H1 (cell line): ENCODE measurements at regions not wholly inside any gene's neighbourhood (a gene's known extent, or its start where the extent isn't known, plus 50 kb on each side); places are given as distances from the start of the nearest gene placed in this dataset.

Source experiments
- CTCF ChIA-PET: fragments of 300-600 bp; sonication (Branson Sonifier 250); formaldehyde crosslinking; loops from one replicate; lab custom pipeline; 2021; ENCODE audit not compliant: partially characterized antibody; lab: Charles Lee
- POLR2A ChIA-PET: fragments of 300-600 bp; sonication (Branson Sonifier 250); formaldehyde crosslinking; loops from one replicate; lab custom pipeline; 2021; ENCODE audit warnings: inconsistent platforms; ENCODE audit not compliant: partially characterized antibody; lab: Charles Lee
- DNase-seq, 2 experiments: peaks; one replicate each; pipeline versions ENCODE4 v3.0.0 to v3.0.0-alpha.2; 2010 to 2022; ENCODE audit warnings: low spot score in 2 of 2, low read depth in 1 of 2, mixed read lengths in 1 of 2
- FAIRE-seq: peaks from 2 replicates; lab custom pipeline; 2011; peaks lifted over from hg19 to GRCh38; lab: Jason Lieb, UNC
- H2AFZ ChIP-seq: 2 replicates; pipeline ENCODE4 v1.8.1; 2012; ENCODE audit warnings: low read length, inconsistent platforms
- H2AK5ac ChIP-seq: 2 replicates; pipeline ENCODE4 v1.6.1; 2013; ENCODE audit warnings: low read depth, low read length
- H2BK120ac ChIP-seq: replicated peaks from 2 replicates; pipeline ENCODE3; 2013; ENCODE audit warnings: low read depth, low read length, inconsistent platforms
- H2BK12ac ChIP-seq: 2 replicates; pipeline ENCODE4 v1.6.1; 2013; ENCODE audit warnings: low read depth, low read length
- H2BK15ac ChIP-seq: 2 replicates; pipeline ENCODE4 v1.6.1; 2013; ENCODE audit warnings: low read length
- H2BK20ac ChIP-seq: 2 replicates; pipeline ENCODE4 v1.6.1; 2013; ENCODE audit warnings: low read length
- H2BK5ac ChIP-seq: 2 replicates; pipeline ENCODE4 v1.6.1; 2013; ENCODE audit warnings: low read depth, low read length
- H3K14ac ChIP-seq: 2 replicates; pipeline ENCODE4 v1.6.1; 2013; ENCODE audit warnings: inconsistent platforms; ENCODE audit not compliant: insufficient read length
- H3K18ac ChIP-seq: 2 replicates; pipeline ENCODE4 v1.6.1; 2013; ENCODE audit warnings: low read length; ENCODE audit errors: extremely low read depth
- H3K23ac ChIP-seq: 2 replicates; pipeline ENCODE4 v1.6.1; 2013; ENCODE audit warnings: inconsistent platforms; ENCODE audit not compliant: insufficient read length
- H3K23me2 ChIP-seq: 2 replicates; pipeline ENCODE4 v1.6.1; 2013; ENCODE audit warnings: low read depth, low read length
- H3K27ac ChIP-seq: 2 replicates; pipeline ENCODE4 v1.6.1; 2011; ENCODE audit warnings: low read depth, low read length, inconsistent platforms
- H3K27me3 ChIP-seq, 4 experiments: replicated peaks in 1 of 4; 1 replicate in 1 of 4; 2 replicates in 3 of 4; pipeline versions ENCODE4 v1.6.1 to v1.8.1; 2011 to 2013; ENCODE audit warnings: low read length in 3 of 4, mild to moderate bottlenecking in 3 of 4, inconsistent platforms in 2 of 4, mixed read lengths in 2 of 4, moderate library complexity in 1 of 4; ENCODE audit not compliant: control insufficient read depth in 3 of 4, insufficient read depth in 3 of 4; ENCODE audit errors: extremely low read depth in 1 of 4
- H3K36me3 ChIP-seq, 4 experiments: 2 replicates each; pipeline versions ENCODE4 v1.6.1 to v1.8.1; 2011 to 2013; ENCODE audit warnings: mild to moderate bottlenecking in 4 of 4, low read length in 3 of 4, moderate library complexity in 2 of 4, control low read depth in 1 of 4, inconsistent platforms in 1 of 4; ENCODE audit not compliant: insufficient read depth in 4 of 4, control insufficient read depth in 2 of 4
- H3K4ac ChIP-seq: replicated peaks from 2 replicates; pipeline ENCODE3; 2013; ENCODE audit warnings: low read length, low read depth, mixed read lengths, inconsistent platforms; ENCODE audit not compliant: insufficient read length
- H3K4me1 ChIP-seq, 4 experiments: replicated peaks in 1 of 4; 1 replicate in 1 of 4; 2 replicates in 3 of 4; pipeline versions ENCODE4 v1.6.1 to v1.8.1; 2011 to 2013; ENCODE audit warnings: low read length in 3 of 4, inconsistent platforms in 2 of 4, mixed read lengths in 1 of 4; ENCODE audit not compliant: insufficient read depth in 4 of 4, control insufficient read depth in 3 of 4
- H3K4me2 ChIP-seq, 2 experiments: 2 replicates each; pipeline versions ENCODE4 v1.6.1 to v1.8.1; 2011 to 2013; ENCODE audit warnings: low read depth in 2 of 2, low read length in 2 of 2, control low read depth in 1 of 2, inconsistent platforms in 1 of 2, mild to moderate bottlenecking in 1 of 2; ENCODE audit not compliant: insufficient read depth in 1 of 2
- H3K4me3 ChIP-seq, 4 experiments: fragments of 200-600, 300-600 bp in 1 of 4; sonication (generic), shearing (Covaris generic), sonication (Bioruptor Twin) in 1 of 4; 2 replicates each; pipeline versions ENCODE4 v1.5.1 to v1.8.1; 2011 to 2016; ENCODE audit warnings: low read length in 4 of 4, low read depth in 3 of 4, control low read depth in 2 of 4, inconsistent platforms in 2 of 4, mild to moderate bottlenecking in 2 of 4, mixed read lengths in 1 of 4, moderate library complexity in 1 of 4; ENCODE audit not compliant: insufficient read depth in 2 of 4; ENCODE audit errors: extremely low read depth in 1 of 4
- H3K56ac ChIP-seq: replicated peaks from 2 replicates; pipeline ENCODE3; 2013; ENCODE audit warnings: low read depth, mild to moderate bottlenecking, mixed read lengths, low read length, inconsistent platforms; ENCODE audit not compliant: insufficient read length
- H3K79me1 ChIP-seq: 2 replicates; pipeline ENCODE4 v1.6.1; 2013; ENCODE audit warnings: low read depth, low read length, control low read depth
- H3K79me2 ChIP-seq, 2 experiments: 2 replicates each; pipeline versions ENCODE4 v1.6.1 to v1.8.1; 2012 to 2013; ENCODE audit warnings: low read length in 2 of 2, mild to moderate bottlenecking in 2 of 2, inconsistent platforms in 1 of 2; ENCODE audit not compliant: insufficient read depth in 2 of 2, control insufficient read depth in 1 of 2
- H3K9ac ChIP-seq, 4 experiments: replicated peaks in 1 of 4; 1 replicate in 1 of 4; 2 replicates in 3 of 4; pipeline versions ENCODE4 v1.6.1 to v1.8.1; 2011 to 2013; ENCODE audit warnings: low read depth in 3 of 4, low read length in 3 of 4, control low read depth in 2 of 4, mild to moderate bottlenecking in 2 of 4, moderate library complexity in 2 of 4, inconsistent platforms in 1 of 4; ENCODE audit errors: extremely low read depth in 1 of 4
- H3K9me3 ChIP-seq, 2 experiments: 2 replicates each; pipeline versions ENCODE4 v1.6.1 to v1.8.1; 2012 to 2013; ENCODE audit warnings: mild to moderate bottlenecking in 2 of 2, moderate library complexity in 2 of 2, control low read depth in 1 of 2, inconsistent platforms in 1 of 2, low read depth in 1 of 2, low read length in 1 of 2, mixed read lengths in 1 of 2; ENCODE audit not compliant: insufficient read depth in 2 of 2
- H4K20me1 ChIP-seq, 2 experiments: replicated peaks in 1 of 2; 2 replicates each; pipeline versions ENCODE3 to v1.8.1; 2011 to 2013; ENCODE audit warnings: inconsistent platforms in 2 of 2, low read length in 2 of 2, mild to moderate bottlenecking in 1 of 2; ENCODE audit not compliant: insufficient read depth in 2 of 2, control insufficient read depth in 1 of 2
- H4K5ac ChIP-seq: 2 replicates; pipeline ENCODE4 v1.6.1; 2013; ENCODE audit warnings: low read length, low read depth, mixed read lengths, inconsistent platforms; ENCODE audit not compliant: insufficient read length
- H4K8ac ChIP-seq: 2 replicates; pipeline ENCODE4 v1.8.0; 2013; ENCODE audit warnings: mild to moderate bottlenecking, moderate library complexity, low read length, inconsistent platforms; ENCODE audit not compliant: insufficient read depth; ENCODE audit errors: extremely low read depth
- H4K91ac ChIP-seq: replicated peaks from 2 replicates; pipeline ENCODE3; 2013; ENCODE audit warnings: low read length, mixed read lengths, inconsistent platforms; ENCODE audit not compliant: insufficient read length
- CBX5 ChIP-seq: fragments of 300-800, 300-1000 bp; sonication (generic); IDR thresholded peaks from 2 replicates; pipeline ENCODE4 v1.7.1; 2016; ENCODE audit warnings: antibody characterized with exemption, low read length, low read depth
- EGR1 ChIP-seq: IDR thresholded peaks from 2 replicates; pipeline ENCODE4 v1.6.1; 2011; ENCODE audit warnings: low read depth, low read length, borderline replicate concordance
- GTF2F1 ChIP-seq: IDR thresholded peaks from 2 replicates; pipeline ENCODE4 v1.6.1; 2012; ENCODE audit warnings: low read depth, low read length, improper control_type of control experiment, borderline replicate concordance
- HDAC2 ChIP-seq, 2 experiments: fragments of 300-600 bp in 1 of 2; sonication (generic) in 1 of 2; IDR thresholded peaks; 2 replicates each; pipeline ENCODE4 v1.6.1; 2011 to 2012; ENCODE audit warnings: low read depth in 2 of 2, low read length in 2 of 2, mild to moderate bottlenecking in 2 of 2, moderate library complexity in 2 of 2, borderline replicate concordance in 1 of 2, inconsistent platforms in 1 of 2
- HDAC6 ChIP-seq: IDR thresholded peaks from one replicate; pipeline ENCODE4 v1.7.1; 2012; ENCODE audit warnings: low read depth, mild to moderate bottlenecking, inconsistent platforms, low read length, moderate library complexity
- JUND ChIP-seq: IDR thresholded peaks from 2 replicates; pipeline ENCODE4 v1.6.1; 2011; ENCODE audit warnings: mild to moderate bottlenecking, improper control_type of control experiment, low read length
- KDM1A ChIP-seq: fragments of 200-600, 300-600 bp; sonication (generic); IDR thresholded peaks from 2 replicates; pipeline ENCODE4 v1.7.1; 2016; ENCODE audit warnings: mild to moderate bottlenecking, low read length, borderline replicate concordance
- NANOG ChIP-seq: IDR thresholded peaks from 2 replicates; pipeline ENCODE4 v1.6.1; 2011; ENCODE audit warnings: low read length, low read depth, mild to moderate bottlenecking, inconsistent platforms; ENCODE audit not compliant: insufficient read depth, poor library complexity, severe bottlenecking
- POLR2A ChIP-seq, 2 experiments: IDR thresholded peaks; 1 replicate in 1 of 2; 2 replicates in 1 of 2; pipeline ENCODE4 v1.6.1; 2011; ENCODE audit warnings: low read depth in 2 of 2, low read length in 2 of 2, mild to moderate bottlenecking in 2 of 2; ENCODE audit errors: control extremely low read depth in 1 of 2
- POU5F1 ChIP-seq: IDR thresholded peaks from 2 replicates; pipeline ENCODE4 v1.6.1; 2011; ENCODE audit warnings: low read depth, mild to moderate bottlenecking, low read length, moderate library complexity
- RBBP5 ChIP-seq: IDR thresholded peaks from 2 replicates; pipeline ENCODE4 v1.7.1; 2012; ENCODE audit warnings: low read depth, mild to moderate bottlenecking, inconsistent platforms, low read length, moderate library complexity, borderline replicate concordance
- SIN3A ChIP-seq, 2 experiments: IDR thresholded peaks in 1 of 2; conservative IDR thresholded peaks in 1 of 2; 2 replicates each; pipeline ENCODE4 v1.6.1; 2011 to 2012; ENCODE audit warnings: low read length in 2 of 2, improper control_type of control experiment in 1 of 2, low read depth in 1 of 2, mild to moderate bottlenecking in 1 of 2
- SIX5 ChIP-seq: IDR thresholded peaks from 2 replicates; pipeline ENCODE4 v1.6.1; 2011; ENCODE audit warnings: mild to moderate bottlenecking, low read depth, low read length
- SP2 ChIP-seq: IDR thresholded peaks from 2 replicates; pipeline ENCODE4 v1.6.1; 2012; ENCODE audit warnings: mild to moderate bottlenecking, low read length, inconsistent platforms
- ZNF274 ChIP-seq: IDR thresholded peaks from 2 replicates; pipeline ENCODE4 v1.7.0; 2012; ENCODE audit warnings: low read length, borderline replicate concordance; ENCODE audit errors: extremely low read depth
- TF ChIP-seq, protein P1 (sequence below): IDR thresholded peaks from 2 replicates; pipeline ENCODE4 v1.6.1; 2011; ENCODE audit warnings: low read depth, mild to moderate bottlenecking, low read length; ENCODE audit not compliant: insufficient read depth

- Histone ChIP-seq H3K14ac (no peak overlapping the region), H3K27me3 (no peaks in the 10 kb centered on the region), H2BK20ac (no peak overlapping the region), H3K23me2 (no peaks in the 10 kb centered on the region), H2BK15ac (no peak overlapping the region), H3K4me2 (no peak overlapping the region), H4K5ac (no peak overlapping the region), H3K4me3 (no peak overlapping the region), H4K20me1 (no peaks in the 10 kb centered on the region), H3K9me3 (no peaks in the 10 kb centered on the region), H3K9ac (no peak overlapping the region), H2AFZ (no peak overlapping the region), H2AK5ac (no peak overlapping the region), H3K56ac (no peak overlapping the region), H3K4me1 (no peaks in the 10 kb centered on the region), H2BK5ac (no peak overlapping the region), H4K8ac (no peak overlapping the region), H4K91ac (no peak overlapping the region), H2BK120ac (no peak overlapping the region), H3K79me2 (no peaks in the 10 kb centered on the region), H3K36me3 (no peaks in the 10 kb centered on the region), H3K27ac (no peak overlapping the region), H3K23ac (no peak overlapping the region), H3K18ac (no peak overlapping the region), H2BK12ac (no peak overlapping the region), H3K79me1 (no peaks in the 10 kb centered on the region), H3K4ac (no peak overlapping the region)
- ChIA-PET CTCF (no interaction called here), POLR2A (no interaction called here)
- FAIRE-seq (no peak), DNase-seq (no peak)
- TF ChIP-seq, protein P1, sequence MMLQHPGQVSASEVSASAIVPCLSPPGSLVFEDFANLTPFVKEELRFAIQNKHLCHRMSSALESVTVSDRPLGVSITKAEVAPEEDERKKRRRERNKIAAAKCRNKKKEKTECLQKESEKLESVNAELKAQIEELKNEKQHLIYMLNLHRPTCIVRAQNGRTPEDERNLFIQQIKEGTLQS = no peak
- TF ChIP-seq KDM1A = no peak
- no peak for TF ChIP-seq JUND
- TF ChIP-seq ZNF274 = no peak
- no peak for TF ChIP-seq RBBP5
- TF ChIP-seq HDAC2 (IDR thresholded peaks at IDR 0.05; ENCODE audit: borderline replicate concordance in 1 of 2, low read depth in 2 of 2, low read length in 2 of 2) = no peak
- no peak for TF ChIP-seq GTF2F1
- no peak for TF ChIP-seq EGR1
- TF ChIP-seq POU5F1 = no peak
- TF ChIP-seq NANOG = no peak
- no peak for TF ChIP-seq HDAC6
- TF ChIP-seq SIX5 = no peak
- TF ChIP-seq SIN3A (conservative IDR thresholded peaks at IDR 0.05 in 1 of 2, IDR thresholded peaks at IDR 0.05 in 1 of 2; ENCODE audit: low read depth in 1 of 2, low read length in 2 of 2) = no peak
- TF ChIP-seq SP2 = no peak
- no peak for TF ChIP-seq POLR2A (IDR thresholded peaks at IDR 0.05; ENCODE audit: control extremely low read depth in 1 of 2, low read depth in 2 of 2, low read length in 2 of 2)
- TF ChIP-seq CBX5 = no peak
These were observed 152.4 kb downstream of the GATA3 start for GRCh38 chr10:8206882-8207281.
